Stimulated activated CD4-positive, alpha-beta T cell treated with anti-CD3 and anti-CD28 coated beads, Interleukin-4, amount 100 ng/mL, for 4 hours (primary cell): ENCODE measurements at regions not wholly inside any gene's neighbourhood (a gene's known extent, or its start where the extent isn't known, plus 50 kb on each side); places are given as distances from the start of the nearest gene placed in this dataset.

ENCODE experiments used
- DNase-seq, 2 experiments: peaks; one replicate each; pipeline ENCODE4 v3.0.0-alpha.2; 2020

DNA sequence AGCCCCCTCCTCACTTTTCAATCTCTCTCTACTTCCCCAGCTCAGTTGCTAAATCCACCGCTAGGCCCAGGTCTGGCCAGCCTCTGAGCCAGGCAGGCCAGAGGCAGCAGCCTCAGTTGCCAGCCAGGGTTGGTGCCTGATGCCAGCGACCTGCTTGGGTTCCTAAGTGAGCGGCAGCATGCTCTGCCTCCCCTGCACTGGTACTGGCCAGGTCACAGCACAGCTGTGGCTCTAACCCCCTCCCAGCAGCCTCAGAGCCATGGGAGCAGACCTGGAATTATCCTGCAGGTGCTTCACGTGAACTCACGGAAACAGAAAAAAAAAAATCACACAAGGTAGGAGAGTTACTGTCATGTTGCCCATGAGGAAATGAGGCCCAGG lies 82.5 kb upstream of the ATF3 start:
- no peak for DNase-seq

DNA sequence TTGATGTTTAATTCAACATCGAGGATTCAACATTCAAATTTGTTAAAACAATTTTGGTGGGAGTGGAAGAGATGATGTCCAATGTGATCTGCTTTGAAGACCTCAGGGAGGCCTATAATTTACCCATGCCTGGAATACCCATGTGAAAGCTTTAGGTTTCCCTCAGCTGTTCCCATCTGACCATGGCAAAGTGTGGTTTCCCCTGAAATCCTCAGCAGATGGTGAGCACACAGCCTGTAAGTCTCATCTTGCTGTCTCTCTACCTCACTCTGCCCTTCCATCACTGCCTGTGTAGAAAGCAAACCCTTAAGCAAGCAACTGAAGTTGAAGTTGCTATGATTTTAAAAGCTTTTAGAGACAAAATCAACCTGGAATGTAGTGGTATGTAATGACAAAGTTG lies 80.1 kb upstream of the ATF3 start:
- DNase-seq: no peak

DNA sequence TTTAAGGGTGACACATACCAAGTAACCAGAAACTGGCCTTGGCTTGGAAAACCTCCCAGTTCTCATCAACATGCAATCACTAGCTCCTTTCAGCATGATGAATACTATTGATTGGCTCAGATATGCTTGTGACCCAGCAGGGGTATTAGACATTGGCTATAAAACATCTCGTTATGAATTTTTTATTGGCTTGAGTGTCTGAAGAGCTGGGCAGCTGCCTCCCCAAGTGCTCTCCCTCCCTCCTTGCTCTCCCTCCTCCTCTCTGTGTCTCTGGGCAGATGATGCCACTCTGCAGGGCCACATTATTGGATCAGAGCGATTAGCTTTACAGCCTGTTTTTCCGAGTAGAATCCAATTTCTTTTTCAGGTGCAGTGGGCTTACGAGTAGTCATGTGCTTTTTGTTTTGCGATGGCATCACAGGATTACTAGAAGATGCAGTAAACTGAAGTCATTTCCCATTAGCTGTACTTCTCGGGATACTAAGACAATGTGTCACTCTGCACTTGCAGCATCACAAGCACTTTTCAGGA lies 79.3 kb upstream of the ATF3 start:
- DNase-seq: no peak

DNA sequence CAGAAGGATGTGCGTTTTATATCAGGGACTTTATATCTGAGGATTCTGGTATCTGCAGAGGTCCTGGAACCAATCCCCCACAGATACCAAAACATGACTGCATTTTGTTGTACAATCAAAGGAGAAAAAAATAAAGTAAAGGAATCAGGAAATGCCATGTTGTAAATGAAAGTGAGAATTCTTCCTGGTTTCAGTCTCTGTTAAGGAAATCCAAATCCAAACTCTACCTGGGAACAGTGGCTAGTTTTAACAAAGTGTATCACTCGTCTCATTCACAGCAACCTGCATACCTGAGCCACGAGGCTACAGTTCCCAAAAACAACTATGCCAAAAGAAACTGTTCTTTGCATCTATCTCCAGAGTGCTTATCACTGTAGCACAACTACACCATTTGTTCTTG lies 77.3 kb upstream of the ATF3 start:
- DNase-seq: no peak

DNA sequence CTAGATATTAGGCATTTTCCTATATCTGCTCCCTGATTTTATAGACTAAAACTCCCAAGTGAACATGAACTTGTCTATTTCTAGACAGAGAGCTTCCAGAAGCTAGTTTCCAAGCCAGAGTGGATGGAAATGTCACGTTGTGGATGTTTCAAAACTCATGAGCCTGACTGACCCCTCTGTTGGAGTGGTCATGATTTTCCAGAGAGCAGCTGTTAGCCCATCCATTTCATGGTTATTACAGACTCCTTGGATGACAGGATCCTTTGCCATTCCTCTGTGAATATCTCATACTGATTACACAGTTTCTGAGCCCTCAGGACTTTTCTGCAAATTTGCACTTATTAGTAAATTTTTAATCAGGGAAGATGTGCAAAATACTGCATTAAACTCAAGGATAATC lies 76.8 kb upstream of the ATF3 start:
- no peak for DNase-seq

DNA sequence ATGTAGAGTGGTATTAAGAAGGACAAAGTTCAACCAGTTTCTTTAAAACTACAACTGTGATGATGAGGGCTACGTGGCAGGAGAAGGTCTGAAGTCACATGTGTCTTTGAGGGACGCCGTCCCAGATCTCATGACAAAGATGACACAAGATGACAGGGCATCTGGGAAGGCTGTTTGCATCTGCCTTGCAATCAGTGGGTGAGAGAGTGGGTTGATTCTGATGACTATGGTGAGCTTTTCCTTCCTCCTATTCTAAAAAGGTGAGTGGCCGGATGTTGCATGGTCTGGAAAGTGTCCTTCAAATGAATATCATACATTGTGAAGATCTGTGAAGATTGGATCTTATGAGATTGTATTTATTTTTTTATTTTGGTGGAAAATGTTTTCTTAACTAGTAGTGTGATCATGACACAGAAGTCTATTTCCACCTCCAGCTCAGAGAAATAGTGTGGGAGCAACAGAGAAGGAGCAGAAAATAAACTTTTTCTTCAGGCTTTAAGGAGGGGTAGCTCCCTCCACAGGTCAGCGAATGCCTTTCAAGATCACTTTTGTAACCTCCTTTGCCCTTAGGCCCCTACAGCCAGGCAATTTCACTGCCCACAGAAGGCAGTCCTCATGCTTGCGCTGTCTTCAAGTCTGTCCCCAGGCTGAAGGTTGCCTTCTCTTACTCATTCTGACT lies 76.0 kb upstream of the ATF3 start:
- DNase-seq: no peak

DNA sequence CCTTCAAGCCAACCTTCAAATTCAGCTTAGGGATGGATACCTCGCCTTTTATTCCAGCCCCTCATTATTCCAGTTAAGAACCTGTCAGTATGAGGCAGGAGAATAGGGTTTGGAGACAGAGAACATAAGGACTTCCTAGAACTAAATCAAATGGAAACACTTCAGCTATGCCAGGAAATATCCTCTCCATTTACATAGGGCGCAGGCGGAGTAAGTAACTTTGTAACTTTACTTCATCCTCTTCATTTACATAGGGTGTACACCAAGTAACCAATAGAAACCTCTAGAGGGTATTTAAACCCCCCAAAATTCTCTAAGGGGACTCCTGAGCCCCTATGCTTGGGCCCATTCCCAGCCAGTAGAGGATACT lies 75.4 kb upstream of the ATF3 start:
- DNase-seq: no peak

DNA sequence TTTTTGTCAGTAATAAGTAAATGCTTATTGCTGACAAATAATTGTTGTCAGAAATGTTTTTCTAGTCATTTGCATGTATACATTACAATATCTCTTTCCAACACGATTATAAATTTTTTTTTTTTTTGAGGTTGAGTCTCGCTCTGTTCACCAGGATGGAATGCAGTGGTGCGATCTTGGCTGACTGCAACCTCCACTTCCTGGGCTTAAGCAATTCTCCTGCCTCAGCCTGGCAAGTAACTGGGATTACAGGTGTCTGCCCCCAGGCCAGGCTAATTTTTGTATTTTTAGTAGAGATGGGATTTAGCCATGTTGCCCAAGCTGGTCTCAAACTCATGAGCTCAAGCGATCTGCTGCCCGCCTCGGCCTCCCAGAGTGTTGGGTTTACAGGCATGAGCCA lies 72.0 kb upstream of the ATF3 start:
- DNase-seq: no peak

DNA sequence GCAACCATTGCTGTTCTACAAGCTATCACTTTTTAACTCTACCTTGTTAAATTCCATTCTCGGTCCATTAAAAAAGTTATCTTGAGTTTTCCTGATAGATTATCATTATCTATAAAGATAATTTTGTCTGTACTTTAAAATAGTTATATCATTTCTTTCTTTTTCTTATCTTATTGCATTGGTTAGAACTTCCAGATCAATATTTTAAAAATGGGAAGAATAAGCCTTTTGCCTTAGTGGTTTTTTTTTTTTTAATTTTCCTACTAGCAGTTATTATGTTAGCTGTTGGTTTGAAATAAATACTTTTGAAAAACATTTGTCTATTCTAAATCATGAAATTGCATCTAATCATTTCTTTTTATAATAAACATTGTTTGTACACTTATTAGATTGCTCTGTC lies 71.0 kb upstream of the ATF3 start:
- DNase-seq: no peak

DNA sequence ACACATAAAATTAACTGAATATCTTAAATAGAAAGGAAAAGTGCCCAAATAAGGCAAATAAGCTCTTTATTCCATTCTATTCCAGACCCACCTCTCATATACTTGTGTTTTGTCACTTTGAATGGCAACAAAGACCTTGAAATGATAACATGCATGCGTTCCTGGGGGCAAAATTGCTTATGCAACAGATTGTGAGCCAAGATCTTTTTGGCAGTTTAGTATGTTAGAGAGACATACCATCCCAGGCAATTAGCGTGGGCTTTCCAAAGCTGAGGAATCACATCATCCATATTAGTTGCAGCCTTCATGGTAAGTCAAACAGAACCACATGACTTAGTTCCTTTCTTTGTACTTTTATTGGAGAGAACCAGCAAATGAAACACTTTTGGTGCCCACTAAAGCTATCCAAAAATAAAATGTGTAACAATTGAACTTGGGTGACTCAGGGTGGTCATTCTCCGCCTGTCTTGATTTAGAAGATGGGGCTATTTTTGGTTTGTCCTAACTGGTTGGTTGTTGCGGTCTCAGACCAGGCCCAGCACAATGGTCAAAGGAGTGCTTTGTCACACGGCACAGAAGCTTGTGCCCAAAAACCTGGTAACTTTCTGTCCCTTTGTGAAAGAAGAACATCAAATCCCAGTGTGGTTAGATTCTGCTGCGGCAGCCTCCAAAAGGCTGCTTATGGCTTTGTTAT lies 68.7 kb upstream of the ATF3 start:
- DNase-seq: no peak

DNA sequence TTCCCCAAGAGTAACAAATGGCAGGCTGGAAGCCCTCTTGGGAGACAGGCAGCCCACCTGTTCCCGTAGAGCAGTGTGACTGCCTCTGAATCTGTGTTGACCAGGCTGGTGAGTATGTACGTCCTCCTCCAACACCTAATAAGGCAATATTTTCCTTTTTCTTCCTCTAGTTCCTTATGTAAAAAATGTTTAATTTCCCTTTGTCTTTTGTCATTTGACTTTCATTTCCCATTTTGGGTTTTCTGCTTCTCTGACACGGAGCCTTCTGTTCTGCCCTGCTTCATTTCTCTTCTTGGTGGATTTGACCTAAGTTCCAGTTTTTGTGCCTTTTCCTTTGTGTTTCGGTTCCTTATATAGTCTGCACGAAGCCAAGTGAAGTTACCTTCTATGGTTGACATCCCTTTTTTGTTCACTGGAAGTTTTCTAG lies 65.8 kb upstream of the ATF3 start:
- DNase-seq: no peak

DNA sequence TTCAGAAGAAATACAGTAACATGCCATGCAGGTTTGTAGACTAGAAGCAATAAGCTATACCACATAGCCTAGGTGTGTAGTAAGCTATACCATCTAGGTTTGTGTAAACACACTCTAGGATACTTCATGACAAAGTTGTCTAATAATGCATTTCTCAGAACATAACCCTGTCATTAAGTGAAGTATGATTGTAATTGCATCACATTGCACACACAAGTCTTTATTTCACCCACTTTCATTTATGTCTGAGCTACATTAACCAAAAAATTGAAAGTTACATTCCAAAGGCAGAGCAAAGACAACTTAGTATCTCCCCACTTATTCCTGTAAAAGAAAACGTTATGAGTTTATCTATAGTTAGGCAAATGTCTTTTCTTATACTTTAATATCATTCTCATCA lies 64.5 kb upstream of the ATF3 start:
- DNase-seq: no peak

DNA sequence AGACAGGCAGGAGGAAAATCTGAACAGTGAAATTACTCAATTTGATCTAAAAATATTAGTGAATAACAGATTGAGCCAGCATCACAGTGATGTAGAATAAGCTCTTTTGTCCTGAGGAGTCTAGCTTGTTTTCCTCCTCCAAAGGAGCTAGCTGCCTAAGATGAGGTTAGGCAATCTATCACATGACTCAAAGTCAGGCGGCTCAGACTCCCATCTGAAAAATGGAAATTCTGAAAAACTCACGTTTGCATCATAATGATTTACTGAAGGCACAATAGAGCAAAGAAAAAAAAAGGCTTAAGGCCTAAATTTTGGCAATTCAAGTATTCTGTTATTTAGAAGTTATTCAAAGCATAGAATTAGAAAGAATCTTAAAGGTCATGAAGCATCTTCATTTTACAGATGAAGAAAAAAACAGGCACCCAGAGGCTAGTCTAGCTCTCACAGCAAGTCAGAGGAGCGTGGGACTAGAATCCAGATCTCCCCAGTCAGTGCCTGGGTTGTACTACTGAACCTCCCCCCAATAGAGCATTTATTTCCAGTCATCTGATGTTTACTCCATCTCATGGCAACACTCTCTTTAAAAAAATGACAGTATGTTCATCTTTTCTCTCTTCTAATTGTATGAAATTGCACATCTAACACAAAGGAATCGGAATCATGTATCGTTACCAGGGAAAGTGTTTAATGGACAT lies 62.5 kb upstream of the ATF3 start:
- DNase-seq: no peak

DNA sequence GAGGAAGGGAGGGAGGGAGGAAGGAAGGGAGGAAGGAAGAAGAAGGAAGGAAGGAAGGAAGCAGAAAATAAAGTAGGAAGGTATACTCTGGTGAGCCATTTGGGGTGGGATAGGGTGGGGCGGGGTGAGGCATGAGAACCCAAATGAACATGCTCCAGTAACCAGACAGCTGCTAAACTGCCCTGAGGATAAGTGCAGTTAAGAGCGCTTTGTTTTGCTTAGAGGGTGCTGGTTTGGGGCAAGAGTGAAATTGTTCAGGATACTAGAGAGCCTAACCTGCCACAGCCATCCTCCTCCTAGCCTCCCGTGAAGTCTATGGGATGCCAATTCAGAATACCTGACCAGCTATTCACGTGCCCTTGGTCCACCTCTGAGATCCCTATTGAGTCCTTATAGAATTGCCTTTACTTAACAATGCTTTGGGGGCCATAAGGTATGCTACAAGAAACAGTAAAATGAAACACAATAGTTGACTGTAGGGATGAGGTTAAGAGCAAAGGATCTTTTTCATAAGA lies 59.0 kb upstream of the ATF3 start:
- no peak for DNase-seq

DNA sequence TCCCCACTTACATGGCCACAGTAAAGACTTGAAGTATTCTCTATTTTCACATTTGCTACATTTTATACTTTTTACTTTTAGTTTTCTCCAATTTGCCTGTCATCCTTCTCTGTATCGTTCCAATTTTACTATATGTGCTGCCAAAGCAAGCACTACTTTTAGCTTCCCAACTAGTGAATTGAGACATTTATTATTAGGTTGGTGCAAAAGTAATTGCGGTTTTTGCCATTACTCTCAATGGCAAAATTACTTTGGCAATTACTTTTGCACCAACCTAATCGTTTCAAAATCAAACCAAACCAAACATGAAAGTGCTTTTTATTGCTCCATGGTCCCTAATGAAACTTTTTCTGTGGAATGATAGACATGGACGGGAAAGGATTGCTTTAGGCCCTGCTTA lies 56.6 kb upstream of the ATF3 start:
- no peak for DNase-seq

DNA sequence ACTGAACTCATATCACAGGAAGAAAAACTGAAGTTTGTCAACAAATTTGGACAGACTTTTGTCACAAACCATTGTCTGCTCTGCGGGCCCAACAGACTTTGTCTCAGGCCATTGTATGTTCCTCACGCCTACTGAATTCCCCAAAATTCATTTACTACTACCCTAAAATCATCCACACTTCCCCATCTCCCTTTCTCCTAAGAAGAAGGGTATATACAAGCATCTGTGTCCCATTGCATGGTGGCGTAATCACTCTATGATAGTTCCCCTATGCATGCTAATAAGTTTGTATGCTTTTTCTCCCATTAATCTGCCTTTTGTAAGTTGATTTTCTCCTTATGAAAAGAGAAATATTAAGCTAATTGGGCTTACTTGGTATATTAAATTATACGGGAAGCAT lies 54.9 kb upstream of the ATF3 start:
- no peak for DNase-seq

DNA sequence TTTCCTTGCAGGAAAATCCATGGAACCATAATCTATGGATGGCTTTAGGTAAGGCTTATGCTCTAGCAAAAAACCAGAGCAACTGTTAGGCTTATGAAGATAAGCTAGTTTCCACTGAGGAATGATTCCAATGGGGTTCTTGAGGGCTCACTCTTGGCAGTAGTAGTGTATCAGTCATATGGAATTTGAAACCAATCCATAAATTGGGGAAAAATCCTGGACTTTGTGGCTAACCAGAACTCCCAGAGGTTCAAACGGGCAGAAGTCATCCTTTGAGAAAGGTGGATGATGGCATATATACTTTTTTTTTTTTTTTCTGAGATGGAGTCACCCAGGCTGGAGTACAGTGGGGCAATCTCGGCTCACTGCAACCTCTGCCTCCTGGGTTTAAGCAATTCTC lies 54.2 kb upstream of the ATF3 start:
- no peak for DNase-seq

DNA sequence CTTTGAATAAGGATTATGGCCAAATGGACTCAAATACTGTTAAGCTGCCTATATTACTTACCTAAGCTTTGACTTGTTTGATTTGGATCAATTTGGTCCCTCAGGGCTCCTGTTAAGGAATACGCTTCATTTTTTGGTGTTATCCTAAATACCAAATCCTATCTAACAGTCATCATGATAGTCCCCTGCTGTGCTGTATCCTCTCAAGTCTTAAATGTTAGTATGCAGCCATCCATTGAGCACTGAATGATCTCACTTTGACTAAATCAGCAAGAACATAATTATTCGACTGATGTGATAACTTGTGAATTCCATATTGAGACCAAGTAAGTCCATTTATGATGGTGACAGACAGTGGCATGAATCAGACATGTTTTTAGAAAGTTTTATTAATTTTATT lies 53.1 kb upstream of the ATF3 start:
- DNase-seq: no peak

DNA sequence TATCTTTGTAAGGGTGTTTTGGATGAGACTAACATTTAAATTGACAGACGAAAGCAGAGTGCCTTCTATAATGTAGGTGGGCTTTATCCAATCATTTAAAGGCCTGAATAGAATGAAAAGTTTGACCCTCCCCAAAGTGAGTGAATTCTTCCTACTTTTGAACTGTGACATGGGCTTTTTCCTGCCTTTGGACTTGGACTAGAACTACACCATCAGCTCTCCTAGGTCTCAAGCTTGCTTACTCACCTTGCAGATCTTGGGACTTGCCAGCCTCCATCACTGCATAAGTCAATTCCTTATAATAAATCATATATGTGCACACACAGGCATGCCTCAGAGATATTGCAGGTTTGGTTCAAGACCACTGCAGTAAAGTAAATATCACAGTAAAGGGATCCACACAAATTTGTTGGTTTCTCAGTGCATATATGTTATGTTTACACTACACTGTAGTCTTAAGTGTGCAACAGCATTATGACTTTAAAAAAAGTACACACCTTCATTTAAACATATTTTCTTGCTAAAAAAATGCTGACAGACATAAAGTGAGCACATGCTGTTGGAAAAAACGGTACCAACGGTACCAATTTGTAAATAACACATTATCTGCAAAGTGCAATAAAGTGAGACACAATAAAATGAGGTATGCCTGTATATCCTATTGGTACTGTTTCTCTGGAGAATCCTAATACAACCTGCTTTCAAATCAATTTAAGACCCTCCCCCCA lies 51.6 kb upstream of the ATF3 start:
- DNase-seq: no peak

DNA sequence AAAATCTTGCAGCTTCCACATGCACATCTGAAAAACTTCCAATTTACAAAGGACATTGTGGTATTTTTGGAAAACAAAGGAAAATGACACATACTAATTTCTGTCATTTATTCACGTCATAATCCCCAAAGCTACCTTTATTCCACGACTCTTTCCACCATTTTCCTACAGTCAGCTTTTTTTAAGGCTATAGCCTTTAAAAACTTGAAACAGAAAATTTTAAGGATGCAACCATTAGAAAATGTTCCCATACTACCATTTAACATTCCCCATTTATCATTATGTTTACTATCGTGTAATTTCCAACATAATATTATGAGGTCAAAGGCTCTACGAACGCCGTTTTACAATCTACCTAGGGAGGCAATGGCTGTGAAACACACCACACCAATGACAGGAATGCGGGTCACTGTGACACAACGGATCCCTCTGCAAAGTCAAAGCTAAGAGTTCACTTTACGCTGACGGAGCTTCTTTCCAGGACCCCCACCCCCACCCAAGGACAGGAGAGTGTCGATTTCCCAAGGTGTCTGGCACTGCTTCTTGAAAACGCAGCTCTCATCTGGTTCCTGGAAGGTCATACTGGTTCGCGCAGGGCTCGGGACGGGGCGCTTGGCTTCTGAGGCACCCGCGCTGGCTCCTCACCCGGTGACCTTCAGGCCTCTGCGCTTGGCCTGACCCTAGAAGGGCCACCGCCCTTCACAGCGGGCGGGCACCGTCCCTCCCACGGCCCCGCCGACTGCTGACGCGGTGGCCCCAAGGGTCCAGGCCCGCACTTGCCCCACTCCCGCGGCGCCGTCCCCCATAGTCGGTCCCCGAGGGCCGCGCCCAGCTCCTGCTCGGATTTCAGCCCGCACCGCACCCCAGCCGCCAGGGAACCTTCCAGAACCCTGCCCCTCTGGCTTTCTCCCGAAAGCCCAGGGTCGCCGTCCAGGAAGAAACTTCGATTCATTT lies 50.5 kb upstream of the ATF3 start:
- DNase-seq: no peak

DNA sequence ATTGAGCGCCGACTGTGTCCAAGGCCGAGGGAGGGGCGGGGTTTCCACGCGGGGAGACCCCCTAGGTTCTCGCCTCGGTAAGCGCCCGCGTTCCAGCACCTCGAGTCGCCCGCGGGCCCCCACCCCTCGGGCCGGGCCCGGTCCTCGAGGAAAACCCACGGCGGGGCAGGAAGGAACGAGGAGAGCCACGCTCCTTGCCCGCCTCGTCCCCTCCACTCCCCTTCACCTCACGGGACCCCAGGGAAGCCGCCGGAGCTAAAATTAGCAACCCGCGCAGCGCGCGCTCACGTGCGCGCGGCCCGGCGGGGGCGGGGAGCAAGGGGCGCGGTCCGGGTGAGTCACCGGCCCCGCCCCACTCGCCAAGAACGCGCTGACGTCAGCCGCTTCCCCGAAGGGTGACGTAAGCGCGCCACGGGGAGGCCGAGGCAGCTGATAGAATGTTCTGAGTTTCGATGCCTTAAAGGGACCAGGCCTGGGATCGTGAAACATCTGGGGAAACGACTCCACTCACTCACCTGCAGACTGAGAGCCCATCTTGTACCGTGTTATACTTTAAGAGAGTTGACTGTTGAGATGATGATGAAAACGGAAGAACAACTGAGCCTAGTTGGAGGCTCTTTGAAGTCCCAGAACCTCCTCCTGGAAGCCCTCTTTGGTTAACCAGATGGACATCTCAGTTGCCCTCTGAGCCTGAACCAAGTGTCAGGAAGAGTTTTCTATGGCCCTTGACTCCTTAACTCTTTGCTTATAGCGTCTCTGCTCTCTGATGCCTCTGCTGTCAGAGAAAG lies 49.7 kb upstream of the ATF3 start:
- DNase-seq: peak; percentile 88 to 90
